Jurkat, Clone E6-1 (cell line): ENCODE measurements at regions not wholly inside any gene's neighbourhood (a gene's known extent, or its start where the extent isn't known, plus 50 kb on each side); places are given as distances from the start of the nearest gene placed in this dataset.
"Not testable (repeated sequence)": the region's sequence is repeated elsewhere in the genome, so short reads cannot be mapped to it uniquely, and the experiment has no call there.

ENCODE experiments used
- DNase-seq: peaks from one replicate; pipeline ENCODE4 v3.0.0-alpha.2; 2011; ENCODE audit warnings: low read depth, low spot score
- H3K4me3 ChIP-seq: 2 replicates; pipeline ENCODE4 v1.5.1; 2011; ENCODE audit warnings: mild to moderate bottlenecking, low read length, control low read depth, moderate library complexity

DNA sequence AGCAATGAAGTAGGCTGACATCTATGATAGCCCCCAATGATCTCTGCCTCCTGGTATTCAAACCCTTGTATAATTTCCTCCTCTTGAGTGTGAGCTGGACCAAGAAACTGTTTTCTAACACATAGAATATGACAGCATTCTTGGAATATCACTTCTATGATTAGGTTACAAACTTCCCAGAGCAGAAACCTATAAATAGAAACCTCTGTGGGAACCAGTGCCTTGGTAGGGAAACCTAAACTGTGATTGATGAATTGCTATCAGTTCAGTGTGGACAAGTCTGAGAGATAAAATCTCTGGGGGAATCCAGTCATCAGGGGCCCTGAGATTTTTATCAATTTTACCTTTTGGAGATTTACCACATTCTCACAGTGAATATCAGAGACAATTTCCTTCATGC, 756.5 kb upstream of the AGA start:
- H3K4me3 ChIP-seq, result no peak overlapping the region
- DNase-seq, result no peak

DNA sequence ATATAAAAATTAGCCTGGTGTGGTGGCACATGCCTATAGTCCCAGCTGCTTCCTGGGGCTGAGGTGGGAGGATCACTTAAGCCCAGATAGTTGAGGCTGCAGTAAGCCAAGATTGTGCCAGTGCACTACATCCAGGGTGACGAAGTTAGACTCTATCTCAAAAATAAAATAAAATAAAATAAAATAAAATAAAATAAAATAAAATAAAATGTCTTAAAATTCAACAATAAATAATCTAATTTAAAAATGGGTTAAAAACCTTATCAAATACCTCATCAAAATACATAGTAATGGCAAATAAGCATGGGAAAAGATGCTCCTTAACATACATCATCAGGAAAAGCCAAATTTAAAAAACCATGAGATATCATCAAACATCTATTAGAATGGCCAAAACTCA, 760.2 kb upstream of the AGA start:
- no peak overlapping the region for H3K4me3 ChIP-seq
- no peak for DNase-seq

DNA sequence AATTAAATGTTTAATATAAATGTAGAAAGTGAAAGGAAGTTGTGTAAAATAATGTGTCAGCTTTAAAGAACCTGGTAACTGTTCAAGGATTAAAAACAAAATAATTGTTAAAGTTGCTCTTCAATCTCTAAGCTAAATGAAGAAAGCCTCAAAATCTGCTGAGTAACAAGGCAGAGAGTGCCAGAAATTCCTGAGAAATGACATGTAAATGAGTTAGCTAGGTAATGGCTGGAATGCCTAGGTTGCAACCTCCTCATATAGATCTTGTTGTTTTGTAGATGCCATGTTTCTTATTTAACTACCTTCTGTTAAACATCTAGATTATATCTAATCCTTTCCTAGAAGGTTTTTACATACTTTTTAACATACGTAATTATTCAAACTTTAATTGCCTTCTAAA, 763.6 kb upstream of the AGA start:
- H3K4me3 ChIP-seq, result no peak overlapping the region
- DNase-seq, result no peak

DNA sequence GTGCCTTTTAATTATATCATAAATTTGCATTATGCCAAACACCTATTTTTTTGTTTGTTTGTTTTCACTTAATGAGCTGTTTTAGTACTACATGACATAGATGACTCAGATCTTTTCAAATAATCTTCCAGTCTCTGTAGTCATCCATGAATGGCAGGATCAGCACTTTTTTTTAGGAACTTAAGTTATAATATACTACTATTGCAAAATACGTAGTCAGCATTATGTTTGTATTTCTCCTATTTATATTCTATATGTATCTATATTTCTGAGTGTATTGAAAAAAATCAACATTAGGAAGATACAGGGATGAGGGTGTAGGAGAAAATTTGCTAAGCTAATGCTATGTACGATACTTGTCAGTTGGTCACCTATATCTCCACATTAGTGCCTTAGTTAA, 773.1 kb upstream of the AGA start:
- no peak overlapping the region for H3K4me3 ChIP-seq
- DNase-seq, result no peak

DNA sequence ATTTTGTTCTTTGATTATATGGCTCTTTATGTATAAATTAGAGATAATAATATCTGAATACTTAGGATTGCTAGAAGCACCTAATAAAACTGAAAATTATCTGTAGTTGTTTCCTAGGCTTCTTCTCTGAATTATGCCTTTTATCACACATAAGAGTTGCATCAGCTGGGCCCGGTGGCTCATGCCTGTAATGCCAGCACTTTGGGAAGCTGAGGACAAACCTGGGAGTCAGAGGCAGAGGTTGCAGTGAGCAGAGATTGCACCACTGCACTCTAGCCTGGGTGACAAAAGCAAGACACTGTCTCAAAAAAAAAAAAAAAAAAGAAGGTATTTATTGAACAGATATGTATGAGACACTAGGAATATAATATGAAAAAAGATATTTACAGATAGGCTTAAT, 773.5 kb upstream of the AGA start:
- H3K4me3 ChIP-seq, result no peak overlapping the region
- no peak for DNase-seq

DNA sequence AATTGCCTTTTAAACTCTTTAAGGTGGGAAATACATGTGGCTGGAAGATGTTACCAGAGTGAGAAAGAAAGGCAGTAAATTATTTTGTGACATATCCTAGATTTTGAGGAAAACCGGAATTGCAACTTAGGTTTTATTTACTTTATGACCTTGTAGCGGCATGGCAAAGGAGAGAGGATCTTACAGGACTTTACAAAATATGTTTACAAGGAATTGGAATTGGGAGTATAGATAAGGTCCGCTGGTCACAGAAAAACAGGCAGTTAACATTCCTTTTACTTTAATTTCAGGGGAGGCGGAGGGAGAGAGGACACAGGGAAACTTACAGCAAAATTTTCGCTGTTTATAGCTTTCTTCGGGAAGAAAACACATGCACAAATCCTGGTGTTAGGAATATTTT, 784.2 kb upstream of the AGA start:
- H3K4me3 ChIP-seq, DNase-seq: not testable (repeated sequence)

DNA sequence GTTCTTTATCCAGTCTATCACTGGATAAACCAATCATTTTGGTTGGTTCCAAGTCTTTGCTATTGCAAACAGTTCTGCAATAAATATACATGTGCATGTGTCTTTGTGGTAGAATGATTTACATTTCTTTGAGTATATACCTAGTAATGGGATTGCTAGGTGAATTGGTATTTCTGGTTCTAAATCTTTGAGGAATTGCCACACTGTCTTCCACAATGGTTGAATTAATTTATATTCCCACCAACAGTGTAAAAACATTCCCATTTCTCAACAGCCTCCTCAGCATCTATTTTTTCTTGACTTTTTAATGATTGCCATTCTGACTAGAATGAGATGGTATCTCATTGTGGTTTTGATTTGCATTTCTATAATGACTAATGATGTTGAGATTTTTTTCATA, 791.7 kb upstream of the AGA start:
- H3K4me3 ChIP-seq, result no peak overlapping the region
- DNase-seq, result no peak

DNA sequence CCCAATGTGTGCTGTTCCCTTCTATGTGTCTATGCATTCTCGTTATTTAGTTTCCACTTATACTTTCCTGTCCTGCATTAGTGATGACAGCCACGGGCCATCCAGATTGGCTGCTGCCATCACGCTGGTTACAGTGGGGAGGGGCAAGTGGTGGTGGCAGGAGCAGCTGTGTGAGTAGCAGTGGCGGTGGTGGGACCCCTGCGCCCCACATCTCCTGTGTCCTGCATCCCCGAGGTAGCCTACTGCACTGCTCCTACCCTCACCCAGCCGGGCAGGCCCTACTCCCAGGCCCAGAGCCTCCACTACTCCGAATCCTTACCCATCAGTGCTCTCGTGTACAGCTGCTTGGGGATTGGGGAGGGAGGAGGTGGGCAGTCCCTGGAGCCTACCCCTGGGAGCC, 798.7 kb upstream of the AGA start:
- no peak overlapping the region for H3K4me3 ChIP-seq
- no peak for DNase-seq

DNA sequence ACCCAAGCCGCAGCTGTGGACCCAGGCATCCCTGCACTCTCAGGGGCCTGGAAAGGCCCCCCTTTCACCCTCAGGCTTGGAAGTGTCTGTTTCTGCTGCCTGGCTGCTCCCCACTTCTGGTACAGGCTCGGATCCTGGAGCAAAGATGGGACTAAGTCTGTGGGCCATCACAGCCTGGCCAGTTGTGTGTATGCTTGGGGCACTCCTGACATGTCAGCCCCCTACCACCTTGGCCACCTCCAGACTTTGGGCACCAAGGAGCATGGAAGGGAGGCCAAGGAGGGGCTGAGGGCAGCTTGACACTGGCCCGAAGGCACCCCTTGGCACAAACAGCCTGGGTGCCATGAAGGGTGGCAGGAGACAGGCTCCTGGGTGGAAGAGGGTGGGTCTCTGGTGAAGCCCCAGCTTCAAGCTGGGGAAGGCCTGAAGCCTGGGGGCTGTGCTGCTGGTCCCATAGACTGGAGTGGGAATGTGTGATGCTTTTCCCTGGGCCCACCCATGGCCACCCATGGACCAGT, 799.4 kb upstream of the AGA start:
- DNase-seq, result no peak
- no peak overlapping the region for H3K4me3 ChIP-seq

DNA sequence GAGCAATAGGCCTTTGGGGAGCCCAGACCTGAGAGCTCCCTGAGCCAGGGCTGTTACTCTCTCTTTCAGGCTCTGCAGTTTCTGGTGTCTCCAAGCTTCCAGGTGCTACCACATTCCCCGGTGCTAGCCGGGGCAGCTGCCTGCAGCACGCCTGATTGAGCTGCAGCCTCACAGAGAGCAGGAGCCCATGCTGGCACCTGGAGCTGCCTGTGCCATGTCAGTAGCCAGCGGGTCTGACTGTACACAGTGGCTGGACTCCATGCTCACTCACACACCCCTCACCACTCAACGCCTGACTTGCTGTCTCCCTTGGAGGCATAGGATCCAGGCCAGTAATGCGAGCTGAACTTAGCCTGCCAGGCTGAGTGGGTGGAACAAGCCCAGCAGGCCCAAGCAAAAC, 800.4 kb upstream of the AGA start:
- no peak overlapping the region for H3K4me3 ChIP-seq
- no peak for DNase-seq

DNA sequence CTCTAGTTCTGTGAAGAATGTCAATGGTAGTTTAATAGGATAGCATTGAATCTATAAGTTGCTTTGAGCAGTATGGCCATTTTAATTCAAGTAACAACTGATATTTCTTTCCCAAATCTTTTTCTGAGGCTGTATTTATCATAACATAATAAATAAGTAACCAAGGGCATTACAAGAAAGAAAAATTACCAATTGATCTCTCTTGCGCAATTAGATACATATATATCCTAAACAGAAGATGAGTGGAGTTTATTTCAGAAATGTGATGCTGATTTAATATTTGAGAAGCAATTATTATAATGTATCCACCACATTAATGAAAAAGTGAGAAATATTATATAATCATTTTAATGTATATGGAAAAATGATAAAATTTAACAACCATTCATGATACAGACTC, 802.5 kb upstream of the AGA start:
- H3K4me3 ChIP-seq, result no peak overlapping the region
- no peak for DNase-seq

DNA sequence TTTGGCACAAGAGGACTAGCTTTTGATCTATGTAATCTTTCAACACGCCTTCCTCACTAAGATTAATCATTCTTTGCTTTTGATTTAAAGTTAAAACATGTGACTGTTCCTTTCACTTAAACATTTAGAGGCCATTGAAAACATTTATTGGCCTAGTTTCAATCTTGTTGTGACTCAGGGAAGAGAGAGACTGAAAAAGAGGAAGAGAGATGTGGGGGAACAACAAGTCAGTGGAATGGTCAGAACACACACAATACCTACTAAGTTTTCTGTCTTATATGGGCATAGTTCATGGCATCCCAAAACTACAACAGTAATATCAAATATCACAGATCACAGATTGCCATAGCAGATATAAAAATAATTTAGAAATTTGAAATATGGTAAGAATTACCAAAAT, 812.9 kb upstream of the AGA start:
- no peak overlapping the region for H3K4me3 ChIP-seq
- DNase-seq, result no peak

DNA sequence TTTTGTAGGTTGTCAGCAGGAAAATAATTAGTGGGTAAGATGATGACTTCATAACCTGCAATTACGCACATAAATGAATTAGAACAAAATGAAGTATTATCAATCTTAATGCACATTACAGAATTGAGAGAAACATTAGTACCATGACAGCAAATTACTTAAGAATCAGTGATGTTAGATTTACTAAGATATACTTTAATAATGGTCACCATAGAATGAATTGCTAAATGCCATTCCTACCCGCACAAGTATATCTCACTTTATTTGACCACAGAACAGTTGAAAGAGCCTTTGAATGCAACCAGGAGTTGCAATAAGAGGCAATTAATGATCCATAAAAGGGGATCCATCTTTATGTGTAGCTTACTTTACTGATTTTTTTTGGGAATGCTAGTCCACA, 816.4 kb upstream of the AGA start:
- DNase-seq, result no peak
- no peak overlapping the region for H3K4me3 ChIP-seq

DNA sequence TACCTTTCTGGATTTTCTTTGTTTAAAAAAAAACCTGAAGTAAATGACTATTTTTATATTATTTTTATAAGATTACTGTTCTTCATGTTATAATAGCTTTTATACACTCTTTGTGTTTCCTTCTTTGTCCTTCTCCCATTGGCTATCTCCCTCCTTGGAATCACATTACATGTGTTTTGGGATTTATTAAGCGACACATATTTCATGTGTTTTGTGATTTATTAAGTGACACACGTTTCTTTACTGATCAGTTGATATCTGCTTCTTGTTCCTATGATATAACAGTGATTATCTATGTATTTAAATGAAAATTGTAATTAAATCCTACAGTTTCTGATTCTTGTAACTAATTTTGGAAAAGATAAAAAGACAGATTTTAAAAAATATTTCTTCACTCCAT, 817.3 kb upstream of the AGA start:
- no peak for DNase-seq
- no peak overlapping the region for H3K4me3 ChIP-seq

DNA sequence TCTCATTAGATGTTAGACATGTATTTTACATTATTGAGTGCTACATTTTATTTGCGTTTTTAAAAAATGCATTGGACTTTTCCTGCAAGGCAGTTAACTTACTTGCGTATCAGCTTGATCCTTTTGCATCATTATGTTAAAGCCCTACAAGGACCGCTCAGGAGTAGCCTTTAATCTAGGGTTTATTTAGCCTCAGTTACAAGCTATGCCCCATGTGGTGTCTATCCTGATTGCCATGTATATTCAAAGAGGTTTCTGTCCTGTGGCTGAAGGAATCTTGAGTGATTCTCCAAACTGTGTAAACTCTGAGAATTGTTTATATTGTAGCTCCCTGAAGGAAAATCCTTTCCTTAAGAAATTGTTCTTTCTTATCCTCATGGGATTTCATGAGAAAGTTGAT, 821.8 kb upstream of the AGA start:
- DNase-seq, result no peak
- H3K4me3 ChIP-seq, result no peak overlapping the region

DNA sequence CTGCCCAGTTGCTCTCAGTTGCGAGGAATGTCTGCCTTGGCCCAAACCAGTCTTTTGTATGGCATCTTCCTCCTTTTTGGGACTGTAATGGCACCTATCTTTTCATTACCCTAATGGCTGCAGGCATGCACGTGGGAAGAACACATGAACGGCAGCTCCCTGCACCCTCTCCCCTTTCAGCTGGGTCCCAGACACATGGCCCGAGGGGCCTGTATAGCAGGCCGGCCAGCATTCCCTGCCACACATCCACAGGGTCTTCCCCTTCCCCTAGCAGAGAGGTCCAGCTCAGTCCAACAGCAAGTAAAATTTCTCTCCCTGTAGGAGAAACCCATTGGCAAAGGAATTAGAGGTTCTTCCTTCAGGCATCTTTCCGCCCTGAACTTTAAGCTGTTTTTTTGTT, 829.1 kb upstream of the AGA start:
- no peak overlapping the region for H3K4me3 ChIP-seq
- DNase-seq, result no peak

DNA sequence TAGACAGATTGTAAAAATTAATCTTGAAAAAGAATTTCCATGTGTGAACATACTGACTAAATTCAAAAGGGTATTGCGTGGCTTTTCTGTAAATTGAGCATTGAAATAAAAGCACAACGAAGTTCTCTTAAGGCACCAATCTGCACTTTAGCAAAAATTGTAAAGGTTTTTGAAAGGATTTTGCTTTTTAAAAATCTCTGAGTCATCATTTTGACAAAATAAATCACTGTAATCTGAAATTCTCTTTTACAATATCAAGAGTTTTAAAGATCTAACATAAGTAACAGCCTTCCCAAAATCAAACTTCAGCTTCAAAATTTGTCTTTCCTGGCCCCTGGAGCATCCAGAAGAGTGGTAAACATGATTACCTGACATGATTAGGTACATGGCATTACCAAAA, 830.9 kb upstream of the AGA start:
- H3K4me3 ChIP-seq, result no peak overlapping the region
- DNase-seq, result no peak

DNA sequence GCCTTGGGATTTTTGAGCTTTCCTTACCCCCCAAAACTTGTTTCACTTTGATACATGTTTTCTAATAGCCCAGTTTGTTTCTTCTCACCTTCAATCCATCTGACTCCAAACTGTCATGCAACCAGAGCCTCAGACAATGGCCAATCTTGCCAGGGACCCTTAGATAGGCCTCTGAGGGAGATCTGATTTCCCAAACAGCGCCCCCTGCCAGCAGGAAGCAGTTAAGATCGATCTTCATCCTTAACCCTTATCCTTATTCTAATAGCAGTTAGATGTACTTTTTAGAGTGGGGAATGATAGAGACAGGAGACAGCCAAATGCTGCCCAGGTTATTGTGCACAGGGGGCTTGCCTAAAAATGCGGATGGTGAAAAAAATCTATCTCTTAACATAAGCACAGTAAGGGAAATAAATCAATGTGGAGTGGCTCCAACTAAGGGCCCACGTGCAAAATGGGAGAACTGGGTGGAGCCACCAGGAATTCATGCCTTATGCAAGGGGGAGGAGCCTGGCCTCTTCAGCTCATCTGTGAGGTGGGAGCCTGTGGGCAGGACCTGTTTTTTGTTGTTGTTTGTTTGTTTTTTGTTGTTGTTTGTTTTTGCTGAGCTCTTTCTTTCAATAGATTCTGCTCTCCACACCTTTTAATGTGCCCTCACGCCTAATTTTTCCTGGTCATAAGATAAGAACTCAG, 833.6 kb upstream of the AGA start:
- no peak overlapping the region for H3K4me3 ChIP-seq
- DNase-seq, result no peak

DNA sequence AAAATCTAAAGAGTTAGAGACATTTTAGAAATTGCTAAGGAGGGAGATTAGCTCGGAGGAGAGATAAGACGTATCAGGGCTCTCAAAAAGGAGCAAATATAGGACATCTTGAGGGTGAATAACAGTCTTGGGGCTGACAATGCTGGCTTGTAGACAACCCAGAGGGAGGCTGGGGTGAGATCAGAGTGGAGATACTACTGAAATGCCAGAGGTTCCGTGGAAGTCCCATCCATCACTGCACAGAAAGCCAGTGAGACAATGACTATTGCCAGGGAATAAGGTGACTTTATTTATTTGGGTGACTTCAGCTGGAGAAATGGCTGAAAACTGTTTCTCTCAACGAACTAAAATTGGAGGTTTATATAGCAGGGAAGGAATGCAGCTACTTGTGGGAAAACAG, 838.1 kb upstream of the AGA start:
- H3K4me3 ChIP-seq, result no peak overlapping the region
- DNase-seq, result no peak

DNA sequence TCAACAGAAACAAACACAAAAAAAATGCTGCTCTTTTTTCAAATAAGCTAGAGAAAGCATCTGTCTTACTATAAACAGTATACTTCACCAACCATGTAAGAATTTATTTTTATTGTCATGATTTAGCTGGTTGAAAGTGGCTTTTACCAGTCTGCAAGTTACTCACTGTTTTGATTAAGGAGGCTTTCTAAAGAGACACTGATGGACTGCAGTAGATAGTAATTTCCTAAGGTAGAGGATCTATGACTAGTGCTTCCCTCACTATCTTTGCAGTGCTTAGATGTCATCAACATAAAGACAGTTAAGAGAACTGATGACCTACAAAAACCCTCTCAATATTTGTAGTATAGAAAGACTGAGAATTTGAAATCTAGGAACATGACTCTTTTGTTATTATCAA, 846.2 kb upstream of the AGA start:
- no peak overlapping the region for H3K4me3 ChIP-seq
- DNase-seq, result no peak

DNA sequence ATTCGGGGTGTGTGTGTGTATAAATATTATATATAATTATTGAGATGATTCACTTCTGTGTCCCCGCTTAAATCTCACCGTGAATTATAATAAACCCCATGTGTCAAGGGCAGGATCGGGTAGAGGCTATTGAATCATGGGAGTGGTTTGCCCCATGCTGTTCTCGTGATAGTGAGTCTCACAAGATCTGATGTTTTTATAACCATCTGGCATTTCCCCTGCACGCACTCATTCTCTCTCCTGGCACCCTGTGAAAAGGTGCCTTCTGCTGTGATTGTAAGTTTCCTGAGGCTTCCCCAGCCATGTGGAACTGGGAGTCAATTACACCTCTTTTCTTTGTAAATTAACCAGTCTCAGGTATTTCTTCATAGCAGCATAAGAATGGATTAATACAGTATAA, 851.4 kb upstream of the AGA start:
- no peak overlapping the region for H3K4me3 ChIP-seq
- DNase-seq, result no peak

DNA sequence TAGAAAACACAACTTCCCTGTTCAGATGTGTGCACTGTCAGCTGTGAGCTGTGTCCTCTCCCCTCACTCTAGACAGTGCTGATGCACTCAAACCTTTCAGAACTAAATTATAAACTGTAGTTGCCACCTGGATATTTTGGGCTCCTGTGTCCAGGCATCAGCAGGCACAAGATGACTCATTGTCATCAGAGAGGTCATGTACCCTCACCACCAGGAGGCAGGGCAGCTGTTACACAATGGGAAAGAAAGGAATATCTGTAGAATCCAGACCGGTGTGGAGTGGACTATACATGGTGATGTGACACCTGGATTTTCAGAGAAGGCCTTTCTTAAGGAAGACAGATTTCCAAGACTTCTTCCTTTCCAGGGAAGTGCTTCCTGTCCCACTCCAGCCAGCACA, 854.4 kb upstream of the AGA start:
- no peak overlapping the region for H3K4me3 ChIP-seq
- no peak for DNase-seq
